Activated CD8-positive, alpha-beta T cell treated with anti-CD3 and anti-CD28 coated beads for 36 hours (primary cell): ENCODE measurements at regions not wholly inside any gene's neighbourhood (a gene's known extent, or its start where the extent isn't known, plus 50 kb on each side); places are given as distances from the start of the nearest gene placed in this dataset.

Experiments used
- ATAC-seq: fragments of 200-7000 bp; cut with Tn5 transposase; one replicate; pipeline ENCODE4 v1.10.0; 2021; ENCODE audit warnings: mild to moderate bottlenecking, moderate library complexity
- CTCF ChIA-PET: fragments of 350-600 bp; sonication (Branson Sonifier 250); formaldehyde crosslinking; loops from one replicate; lab custom pipeline; 2021; ENCODE audit warnings: antibody characterized with exemption; lab: Charles Lee
- POLR2A ChIA-PET: fragments of 350-600 bp; sonication (Branson Sonifier 250); formaldehyde crosslinking; loops from one replicate; lab custom pipeline; 2021; ENCODE audit warnings: antibody characterized with exemption; lab: Charles Lee
- DNase-seq: peaks from one replicate; pipeline ENCODE4 v3.0.0-alpha.2; 2020
- H3K27ac Mint-ChIP-seq: one replicate; pipeline ENCODE4 v1.8.0; 2021; ENCODE audit warnings: mild to moderate bottlenecking, mixed read lengths
- H3K27me3 Mint-ChIP-seq: one replicate; pipeline ENCODE4 v1.8.0; 2021; ENCODE audit warnings: mixed read lengths
- H3K36me3 Mint-ChIP-seq: one replicate; pipeline ENCODE4 v1.8.0; 2021; ENCODE audit warnings: low read depth, mixed read lengths
- H3K4me1 Mint-ChIP-seq: one replicate; pipeline ENCODE4 v1.8.0; 2021; ENCODE audit warnings: low read depth, mixed read lengths
- H3K4me3 Mint-ChIP-seq: one replicate; pipeline ENCODE4 v1.8.0; 2021; ENCODE audit warnings: mild to moderate bottlenecking, moderate library complexity, mixed read lengths
- H3K9me3 Mint-ChIP-seq: one replicate; pipeline ENCODE4 v1.8.0; 2021; ENCODE audit warnings: mixed read lengths
- CTCF ChIP-seq: fragments of 200-600 bp; IDR thresholded peaks from one replicate; pipeline ENCODE4 v1.8.0; 2022; ENCODE audit warnings: antibody characterized with exemption, mild to moderate bottlenecking
- intact Hi-C: fragments of 100-400 bp; cut with micrococcal nuclease; formaldehyde crosslinking; loops from one replicate; pipeline ENCODE4 v1.10.0; 2022

- intact Hi-C loops, result no loop called here
- no peak for DNase-seq
- H3K9me3 Mint-ChIP-seq, result peaks cover 2% of the 10 kb centered on the region
- no peaks in the 10 kb centered on the region for H3K4me1 Mint-ChIP-seq
- TF ChIP-seq CTCF, result no peak
- H3K27ac Mint-ChIP-seq, result no peak overlapping the region
- ChIA-PET CTCF (no interaction called here), POLR2A (no interaction called here)
- no peak for ATAC-seq
- no peaks in the 10 kb centered on the region for H3K27me3 Mint-ChIP-seq
- no peaks in the 10 kb centered on the region for H3K36me3 Mint-ChIP-seq
- no peak overlapping the region for H3K4me3 Mint-ChIP-seq
These were observed 340.7 kb downstream of the TLE4 start for GRCh38 chr9:79912318-79913070.

GRCh38 chr9:79911724-79912123, 340.0 kb downstream of the TLE4 start:
- intact Hi-C loops, result no loop called here

GRCh38 chr9:79902825-79903600, 331.2 kb downstream of the TLE4 start:
- no peak for TF ChIP-seq CTCF
- Mint-ChIP-seq H3K36me3 (no peaks in the 10 kb centered on the region), H3K9me3 (peaks cover under 1% of the 10 kb centered on the region), H3K4me1 (no peaks in the 10 kb centered on the region), H3K4me3 (no peak overlapping the region), H3K27me3 (no peaks in the 10 kb centered on the region), H3K27ac (no peak overlapping the region)
- ChIA-PET POLR2A (no interaction called here), CTCF (no interaction called here)
- ATAC-seq, result no peak
- DNase-seq, result no peak
- intact Hi-C loops, result no loop called here

More at GRCh38 chr9:79911724-79912123, 340.0 kb downstream of the TLE4 start:
- no peaks in the 10 kb centered on the region for H3K4me1 Mint-ChIP-seq
- DNase-seq (no peak), ATAC-seq (no peak)
- ChIA-PET CTCF (no interaction called here), POLR2A (no interaction called here)
- H3K9me3 Mint-ChIP-seq, result peaks cover 2% of the 10 kb centered on the region
- H3K27ac Mint-ChIP-seq, result no peak overlapping the region
- H3K4me3 Mint-ChIP-seq, result no peak overlapping the region
- TF ChIP-seq CTCF, result no peak
- no peaks in the 10 kb centered on the region for H3K36me3 Mint-ChIP-seq
- no peaks in the 10 kb centered on the region for H3K27me3 Mint-ChIP-seq

GRCh38 chr9:79900754-79901153, 329.0 kb downstream of the TLE4 start:
- ChIA-PET CTCF (no interaction called here), POLR2A (no interaction called here)
- Mint-ChIP-seq H3K9me3 (no peaks in the 10 kb centered on the region), H3K4me1 (no peaks in the 10 kb centered on the region), H3K27me3 (no peaks in the 10 kb centered on the region), H3K36me3 (no peaks in the 10 kb centered on the region), H3K27ac (no peak overlapping the region), H3K4me3 (no peak overlapping the region)
- TF ChIP-seq CTCF, result no peak
- DNase-seq (no peak), ATAC-seq (no peak)
- intact Hi-C loops, result no loop called here

GRCh38 chr9:79896390-79896980, 324.7 kb downstream of the TLE4 start:
- no peaks in the 10 kb centered on the region for H3K4me1 Mint-ChIP-seq
- H3K36me3 Mint-ChIP-seq, result no peaks in the 10 kb centered on the region
- no peak for TF ChIP-seq CTCF
- intact Hi-C loops, result no loop called here
- H3K9me3 Mint-ChIP-seq, result no peaks in the 10 kb centered on the region
- no peak overlapping the region for H3K27ac Mint-ChIP-seq
- no peak overlapping the region for H3K4me3 Mint-ChIP-seq
- DNase-seq, result no peak
- POLR2A ChIA-PET, result no interaction called here
- H3K27me3 Mint-ChIP-seq, result no peaks in the 10 kb centered on the region
- CTCF ChIA-PET, result no interaction called here
- ATAC-seq, result no peak
